Suppressor macrophage (primary cell): ENCODE measurements at regions not wholly inside any gene's neighbourhood (a gene's known extent, or its start where the extent isn't known, plus 50 kb on each side); places are given as distances from the start of the nearest gene placed in this dataset.

Source experiments
- DNase-seq, 4 experiments: peaks; one replicate each; pipeline ENCODE4 v3.0.0-alpha.2; 2020 to 2022

DNA sequence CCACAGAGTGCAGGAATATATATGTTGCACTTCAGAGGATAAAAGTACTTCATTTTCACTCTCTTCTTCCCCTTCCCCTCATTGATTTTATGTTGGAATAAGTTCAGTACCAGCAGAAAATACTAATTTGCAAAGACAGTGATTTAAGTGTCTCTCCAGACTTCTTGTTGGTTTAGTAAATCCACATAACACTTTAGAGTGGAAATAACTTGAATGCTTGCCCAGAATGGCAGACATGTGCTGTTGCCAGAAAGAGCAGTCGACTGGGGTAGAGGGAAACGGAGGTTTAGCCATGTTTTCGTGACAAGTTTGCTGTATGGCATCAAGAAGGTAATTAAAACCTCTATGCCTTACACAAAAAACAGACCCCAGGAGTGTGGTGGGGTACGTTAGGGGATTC lies 246.0 kb upstream of the CXCR4 start:
- DNase-seq = no peak

DNA sequence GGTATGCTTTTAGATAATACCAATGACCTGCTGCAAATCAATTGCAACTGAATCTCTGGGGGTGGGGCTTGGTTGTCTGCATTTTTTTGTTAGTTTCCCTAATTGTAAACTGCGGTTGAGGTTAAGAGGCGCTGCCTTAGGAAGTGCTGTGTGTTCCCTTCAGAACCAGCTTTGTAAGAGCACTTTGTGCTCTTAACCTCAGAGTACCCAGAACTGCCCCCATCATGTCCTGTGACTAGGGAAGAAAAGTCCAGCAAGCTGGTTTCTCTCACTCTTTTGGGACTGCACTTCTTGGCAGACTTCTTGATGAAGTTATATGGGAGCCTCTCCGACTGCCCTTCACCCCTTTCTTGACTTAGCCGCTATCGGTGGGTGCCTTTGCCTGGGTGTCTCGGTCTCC lies 245.5 kb upstream of the CXCR4 start:
- DNase-seq = no peak

DNA sequence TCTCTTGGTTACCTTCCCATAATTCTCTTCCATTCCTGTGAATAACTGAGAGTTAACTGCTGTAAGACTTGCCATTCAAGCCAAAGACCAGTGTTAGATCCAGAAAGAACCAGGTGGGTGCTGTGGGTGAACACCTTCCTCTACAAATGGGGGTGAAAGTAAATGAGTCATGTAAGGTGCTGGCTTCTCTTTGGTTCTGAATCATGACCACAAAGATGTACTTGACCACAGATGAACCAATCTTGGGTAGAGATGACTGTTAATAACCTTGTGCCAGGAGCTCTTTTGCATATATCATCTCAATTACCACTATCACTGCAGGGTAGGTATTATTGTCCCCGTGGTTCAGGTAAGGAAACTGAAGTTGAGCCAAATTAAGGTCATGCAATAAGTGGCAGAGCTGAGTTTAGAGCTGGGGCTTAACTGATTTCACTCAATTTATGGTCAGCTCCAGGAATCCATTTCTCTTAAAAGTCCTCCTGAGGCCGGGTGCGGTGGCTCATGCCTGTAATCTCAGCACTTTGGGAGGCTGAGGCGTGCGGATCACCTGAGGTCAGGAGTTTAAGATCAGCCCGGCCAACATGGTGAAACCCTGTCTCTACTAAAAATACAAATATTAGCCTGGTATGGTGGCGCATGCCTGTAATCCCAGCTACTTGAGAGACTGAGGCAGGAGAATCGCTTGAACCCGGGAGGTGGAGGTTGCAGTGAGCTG lies 244.9 kb upstream of the CXCR4 start:
- no peak for DNase-seq

DNA sequence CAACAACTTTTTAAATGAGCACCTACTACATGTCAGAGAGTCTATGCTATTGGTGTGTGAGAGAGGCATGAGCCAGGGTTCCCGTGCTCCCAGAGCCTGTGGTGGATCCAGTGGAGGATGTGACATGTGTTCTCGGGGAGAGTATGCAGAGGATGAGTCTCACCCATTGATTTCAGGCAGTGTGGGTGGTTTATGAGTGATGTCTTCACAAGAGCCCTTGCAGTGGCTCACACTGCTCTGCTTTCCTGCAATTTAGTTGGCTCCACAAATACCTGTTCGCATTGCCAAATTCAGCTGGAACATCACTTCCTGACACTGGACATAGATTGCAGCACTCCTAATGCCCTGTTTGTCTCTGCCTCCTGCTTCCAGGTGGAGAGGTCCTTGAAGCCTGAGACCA lies 243.6 kb upstream of the CXCR4 start:
- DNase-seq = no peak

DNA sequence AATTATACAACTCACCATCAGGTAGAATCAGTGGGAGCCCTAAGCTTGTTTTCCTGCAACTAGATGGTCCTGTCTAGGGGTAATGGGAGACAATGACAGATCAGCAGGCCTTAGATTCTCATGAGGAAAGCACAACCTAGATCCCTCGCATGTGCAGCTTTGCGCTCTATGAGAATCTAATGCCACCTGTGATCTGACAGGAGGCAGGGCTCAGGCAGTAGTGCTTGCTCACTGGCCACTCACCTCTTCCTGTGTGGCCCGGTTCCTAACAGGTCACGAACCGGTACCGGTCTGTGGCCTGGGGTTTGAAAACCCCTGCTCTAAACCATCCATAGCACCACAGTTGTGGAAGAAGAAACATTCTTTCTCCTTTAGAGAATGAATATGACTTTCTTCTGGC lies 242.8 kb upstream of the CXCR4 start:
- DNase-seq = no peak

DNA sequence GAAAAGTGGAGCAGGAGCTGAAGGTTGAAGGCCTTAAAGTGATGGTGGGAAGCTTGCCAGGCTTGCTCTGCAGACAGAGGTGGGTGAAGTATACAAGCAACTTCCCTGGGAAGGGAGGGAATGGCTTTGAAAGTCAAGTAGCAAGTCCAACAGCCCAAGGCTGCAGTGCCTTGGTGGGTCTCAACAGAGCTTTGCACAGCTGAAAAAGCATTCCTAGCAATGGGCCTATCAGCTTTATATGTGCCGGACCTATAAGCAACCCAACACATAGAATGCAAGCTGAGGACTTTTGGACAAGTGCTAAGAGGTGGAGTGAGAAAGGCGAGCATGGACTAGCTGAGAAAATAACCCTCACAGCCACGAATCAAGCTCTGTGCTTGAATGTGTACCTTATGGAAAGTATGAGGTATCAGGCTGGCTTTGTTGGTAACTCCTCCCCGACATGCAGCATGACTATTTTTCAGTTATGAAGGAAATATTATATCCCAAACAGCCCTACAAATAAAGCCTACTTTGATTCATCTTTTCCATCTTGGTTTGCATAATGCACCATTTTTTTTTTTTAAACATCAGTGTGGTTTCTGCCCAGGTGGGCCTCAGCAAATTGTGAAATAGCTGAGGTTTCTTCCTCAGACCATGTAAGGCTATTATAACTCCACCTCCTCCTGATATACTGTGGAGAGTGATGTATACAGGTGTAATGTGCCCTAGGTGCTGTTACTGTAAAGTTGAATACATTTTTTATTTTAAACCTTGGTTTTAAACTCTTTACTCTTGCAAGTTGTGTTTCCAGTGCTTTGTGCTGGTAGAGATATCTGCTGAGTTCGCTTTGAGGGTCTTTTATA lies 241.4 kb upstream of the CXCR4 start:
- DNase-seq = no peak

DNA sequence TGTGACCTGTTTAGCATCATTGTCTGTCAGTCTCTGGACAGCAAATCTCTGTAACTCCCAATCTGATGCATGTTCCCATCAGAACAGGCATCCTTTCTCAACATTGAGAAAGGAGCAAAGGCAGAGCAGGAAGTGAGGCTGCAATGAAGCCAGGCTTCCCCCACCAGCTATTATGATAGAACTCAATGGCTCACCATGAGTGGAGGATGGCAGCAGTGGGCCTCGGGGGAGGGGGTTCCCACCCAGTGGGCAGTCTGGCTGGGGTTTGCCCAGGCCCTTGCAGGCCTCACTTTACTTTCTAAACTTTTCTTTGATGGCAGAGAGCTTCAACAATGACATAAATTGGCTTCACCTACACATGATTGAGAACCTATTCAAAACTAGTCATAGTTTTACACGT lies 240.6 kb upstream of the CXCR4 start:
- DNase-seq = no peak

DNA sequence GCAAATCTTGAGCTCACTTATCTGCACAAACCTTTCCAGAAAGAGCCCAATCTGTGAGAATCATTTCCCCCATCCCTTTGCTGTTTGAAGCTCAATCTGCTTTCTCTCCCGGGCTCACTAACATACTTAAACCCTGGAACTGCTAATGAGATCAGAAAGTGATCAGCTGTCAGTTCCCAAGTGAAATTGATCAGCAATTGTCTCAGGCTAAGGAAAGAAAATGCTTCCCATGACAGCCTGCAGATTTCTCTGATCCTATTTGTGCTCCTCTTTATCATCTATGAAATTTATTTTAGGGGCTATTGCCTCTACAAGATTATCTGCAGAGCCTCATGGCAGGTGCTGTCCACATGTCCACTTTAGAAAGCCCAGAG lies 239.0 kb upstream of the CXCR4 start:
- no peak for DNase-seq

DNA sequence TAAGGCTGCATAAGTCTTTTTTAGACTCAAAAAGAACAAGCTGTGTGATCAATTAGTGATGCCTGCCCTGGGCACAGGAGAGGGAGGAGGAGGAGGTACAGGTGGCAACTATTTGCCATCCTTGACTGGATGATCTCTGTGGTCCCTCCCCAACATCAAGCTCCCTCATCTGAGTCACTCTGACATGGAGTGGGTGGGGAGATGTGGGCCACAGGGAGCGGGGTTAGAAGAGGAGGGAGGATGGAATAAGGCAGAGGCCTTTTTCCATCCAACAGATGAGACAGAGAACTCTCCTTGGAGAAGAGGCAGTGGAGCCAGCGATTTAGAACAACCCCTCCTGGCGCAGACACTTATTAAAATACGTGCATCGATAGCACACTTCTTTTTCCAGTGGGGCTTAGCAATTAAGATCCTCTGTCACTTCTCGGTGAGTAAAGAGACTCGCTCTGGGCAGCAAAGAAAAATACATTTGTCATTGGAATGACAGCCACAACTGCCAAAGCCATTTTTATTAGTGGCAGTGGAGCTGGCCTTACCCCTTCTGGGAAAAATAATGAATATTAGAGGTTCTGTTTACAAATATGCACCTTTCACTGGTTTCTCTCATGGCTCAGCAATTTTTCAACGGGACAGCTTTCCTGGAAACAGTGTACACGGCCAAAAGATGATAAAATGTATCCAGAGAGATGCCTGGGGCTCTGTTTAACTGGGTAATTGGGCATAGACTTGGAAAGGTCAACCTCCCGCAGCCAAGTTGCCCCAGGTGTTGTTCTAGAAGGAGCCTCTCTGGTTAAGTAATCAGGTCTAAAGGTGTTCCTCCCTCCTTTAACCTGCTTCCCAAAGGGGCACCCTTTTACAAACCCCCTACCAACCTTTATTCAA lies 238.4 kb upstream of the CXCR4 start:
- no peak for DNase-seq

DNA sequence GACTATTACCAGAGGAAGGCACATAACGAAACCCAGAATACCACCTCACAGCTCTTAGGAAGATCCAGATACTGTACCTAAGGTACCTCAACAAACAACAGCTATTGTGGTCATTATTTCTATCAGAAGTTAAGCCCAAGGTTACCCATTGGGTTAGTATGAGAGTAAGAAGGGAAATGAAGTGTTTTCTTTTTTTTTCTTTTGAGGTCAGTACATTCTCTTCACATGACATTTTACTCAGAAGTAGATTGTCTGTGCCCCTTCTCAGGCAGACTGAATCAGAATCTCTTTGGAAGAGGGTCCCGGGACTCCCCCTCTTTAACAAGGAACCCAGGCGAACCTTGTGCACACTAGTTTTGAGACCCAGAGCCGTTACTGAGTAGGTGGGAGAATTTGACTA lies 233.7 kb upstream of the CXCR4 start:
- DNase-seq = no peak

DNA sequence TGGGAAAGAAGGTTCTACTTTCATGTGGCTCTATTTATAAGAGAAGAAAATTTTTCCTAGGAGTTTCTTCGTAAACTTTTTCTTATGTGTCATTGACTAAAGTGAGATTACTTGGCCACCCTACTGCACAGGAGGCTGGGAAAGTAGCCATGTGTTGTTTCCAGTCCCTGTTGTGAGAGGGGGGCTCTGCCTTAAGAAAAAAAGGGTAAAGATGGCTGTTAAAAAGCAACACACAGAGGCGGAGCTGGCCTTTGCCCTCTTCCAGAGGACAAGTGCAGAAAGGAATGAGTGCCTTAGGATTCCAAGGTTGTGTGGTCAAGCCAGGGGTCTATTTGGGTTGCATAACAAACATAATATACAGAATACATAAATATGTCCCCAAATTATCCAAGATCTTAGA lies 230.0 kb upstream of the CXCR4 start:
- no peak for DNase-seq

DNA sequence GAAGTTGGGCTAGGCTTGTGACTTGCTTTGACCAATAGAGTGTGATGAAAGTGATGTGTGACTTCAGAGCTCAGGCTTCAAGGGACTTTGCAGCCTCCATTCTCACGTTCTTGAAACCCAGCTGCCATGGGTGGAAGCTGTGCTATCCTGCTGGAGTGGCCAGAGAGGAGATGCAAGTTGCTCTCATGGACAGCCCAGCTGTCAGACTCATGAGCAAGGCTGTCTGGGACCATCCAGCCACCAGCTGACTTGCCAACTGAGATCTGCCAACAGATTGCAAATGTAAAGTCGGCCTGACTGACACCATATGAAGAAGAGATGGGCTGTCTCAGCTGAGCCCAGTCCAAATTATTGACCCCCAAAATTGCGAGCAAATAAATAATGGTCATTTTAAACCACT lies 226.4 kb upstream of the CXCR4 start:
- no peak for DNase-seq

DNA sequence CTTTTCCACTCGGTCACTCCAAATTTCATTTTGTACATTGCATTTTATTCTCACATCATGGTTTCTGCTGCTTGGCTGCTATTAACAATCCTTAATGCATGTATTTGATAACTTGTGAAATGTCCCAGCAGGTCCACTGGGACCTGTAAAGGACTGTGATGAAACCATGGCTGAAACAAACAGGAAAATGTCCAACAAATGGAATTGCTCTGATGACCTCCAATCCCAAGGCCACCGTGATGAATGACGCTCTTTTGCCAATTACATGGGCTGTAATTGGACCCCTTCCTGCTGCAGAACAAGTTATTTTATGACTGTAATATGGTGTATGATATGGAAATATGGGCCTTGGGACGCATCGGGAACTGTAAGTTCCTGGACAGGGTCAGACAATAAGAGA lies 224.2 kb upstream of the CXCR4 start:
- no peak for DNase-seq

DNA sequence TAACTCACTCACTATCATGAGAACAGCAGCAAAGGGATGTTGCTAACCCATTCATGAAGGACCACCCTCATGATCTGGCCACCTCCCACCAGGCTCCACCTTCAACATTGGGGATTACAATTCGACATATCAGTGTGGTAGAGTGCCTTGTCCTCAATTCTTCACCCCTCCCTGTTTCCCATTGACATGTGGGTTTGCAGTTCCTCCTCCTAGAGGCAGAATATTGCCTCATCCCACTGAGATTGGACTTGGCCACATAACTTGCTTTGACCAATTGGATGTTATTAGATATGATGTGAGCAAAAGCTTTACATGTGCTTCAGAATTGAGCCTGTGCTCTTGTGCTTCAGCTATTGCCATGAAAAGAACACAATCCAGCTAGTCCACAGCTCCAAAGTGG lies 217.0 kb upstream of the CXCR4 start:
- DNase-seq = peak; percentile 25 to 67 (median 59)

DNA sequence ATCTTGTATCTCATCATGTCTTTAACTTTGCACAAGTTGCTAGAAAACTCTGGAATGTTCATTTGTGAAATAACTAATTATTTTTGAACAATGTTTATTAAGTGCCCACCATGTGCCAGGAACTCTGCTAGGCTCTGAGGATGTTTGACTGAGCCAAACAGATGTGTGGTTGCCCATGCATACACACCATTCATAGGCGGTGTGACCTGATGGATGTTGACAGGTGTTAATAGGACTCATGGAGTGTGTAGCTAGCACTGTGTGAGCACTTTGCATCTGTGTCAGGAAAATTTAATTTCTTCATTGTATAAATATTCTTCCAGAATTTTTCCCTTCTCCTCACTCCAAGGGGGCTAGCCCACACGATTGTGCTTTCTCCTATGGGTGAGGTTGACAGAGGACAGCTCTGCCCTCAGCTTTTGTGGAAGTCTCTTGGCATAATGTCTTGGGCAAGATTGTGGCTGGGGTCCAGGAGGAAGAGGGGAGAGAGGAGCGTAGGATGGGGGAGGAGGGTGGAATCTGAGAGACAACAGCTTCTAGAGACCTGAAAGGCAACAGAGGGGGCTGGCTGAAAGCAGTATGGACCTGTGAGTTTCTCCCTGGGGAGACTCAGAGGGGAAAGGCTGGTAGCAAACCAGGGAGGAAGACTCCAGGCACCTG lies 214.6 kb upstream of the CXCR4 start:
- peak in 3 of 4 experiments; percentile 36 to 50 (median 36) for DNase-seq

DNA sequence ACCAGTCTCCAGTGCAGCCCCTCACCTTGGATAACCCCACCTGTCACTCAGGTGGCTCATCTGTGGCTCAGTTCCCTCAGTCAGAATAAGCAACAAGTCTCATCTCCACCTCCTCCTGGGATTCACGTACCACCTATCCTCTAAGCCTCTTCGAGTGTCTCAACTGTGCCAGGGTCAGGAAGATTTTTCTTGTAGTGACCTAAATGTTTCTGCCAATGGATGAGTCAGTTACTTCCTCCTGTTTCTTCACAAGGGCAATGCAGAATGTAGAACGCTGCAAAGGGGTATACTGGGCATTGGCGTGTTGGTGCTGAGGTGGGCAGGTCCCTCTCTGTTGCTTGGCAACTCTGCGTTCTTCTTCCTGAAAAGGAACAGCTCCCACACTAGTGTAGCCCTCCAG lies 213.3 kb upstream of the CXCR4 start:
- DNase-seq = peak; percentile 31 to 66 (median 54)

DNA sequence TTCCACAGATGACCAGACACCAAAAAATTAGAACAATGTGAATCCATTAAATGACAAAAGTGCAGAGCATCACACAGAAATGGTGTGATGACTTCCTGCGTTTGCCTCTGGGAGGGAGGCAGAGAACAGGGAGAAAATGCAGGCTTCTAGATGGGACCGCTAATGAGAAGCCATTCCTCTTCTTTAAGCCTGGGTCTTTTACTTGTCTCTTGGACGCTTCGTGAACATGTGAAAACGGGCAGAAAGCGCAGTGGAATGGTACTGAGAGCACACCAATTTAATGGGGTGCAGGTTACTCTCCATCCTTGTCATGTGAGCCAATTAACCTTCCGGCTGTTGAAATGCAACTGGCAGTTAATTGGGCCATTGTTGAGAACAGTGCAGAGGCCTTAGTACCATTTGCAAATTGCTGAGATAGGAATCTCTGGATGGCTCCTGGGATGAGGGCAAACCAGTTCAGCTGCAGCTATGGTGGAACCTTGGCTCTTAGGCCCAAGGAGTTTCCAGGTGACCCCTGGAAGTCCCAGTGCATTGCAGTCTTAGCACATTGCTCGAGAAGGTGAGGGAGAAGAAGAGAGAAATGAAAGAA lies 210.4 kb upstream of the CXCR4 start:
- DNase-seq = no peak

DNA sequence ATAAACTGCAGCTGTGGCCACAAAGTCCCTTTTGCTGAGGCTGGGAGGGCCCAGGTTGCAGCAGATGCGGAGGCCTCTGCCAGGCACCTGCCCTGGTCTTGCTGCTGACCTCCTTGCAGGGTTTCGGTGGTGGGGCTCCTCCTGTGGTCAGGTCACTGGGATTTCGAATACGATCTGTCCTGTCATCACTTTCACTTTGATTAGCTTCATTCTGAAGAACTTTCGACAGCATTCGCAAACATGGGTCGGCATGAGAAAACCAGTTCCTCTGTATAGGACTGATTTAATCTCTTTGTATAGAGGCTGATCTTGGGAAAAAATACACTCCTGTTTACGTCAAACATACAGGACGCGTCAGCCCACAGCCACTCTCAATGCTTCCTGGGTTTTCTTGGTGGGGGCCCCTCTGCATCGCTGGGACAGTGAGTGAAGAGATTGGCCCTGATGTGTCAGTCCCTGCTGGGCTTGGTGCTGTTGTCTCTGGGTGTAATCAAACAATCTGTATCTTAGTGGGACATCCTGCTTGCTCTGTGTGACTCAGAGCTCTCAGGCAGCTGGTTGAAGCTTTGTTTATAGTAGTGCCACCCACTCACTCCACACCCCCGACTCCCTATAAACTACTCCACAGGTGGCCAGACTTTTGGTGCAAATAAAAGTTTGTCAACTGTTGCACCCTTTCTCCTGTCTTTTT lies 209.4 kb upstream of the CXCR4 start:
- peak; percentile 25 to 59 (median 42) for DNase-seq

DNA sequence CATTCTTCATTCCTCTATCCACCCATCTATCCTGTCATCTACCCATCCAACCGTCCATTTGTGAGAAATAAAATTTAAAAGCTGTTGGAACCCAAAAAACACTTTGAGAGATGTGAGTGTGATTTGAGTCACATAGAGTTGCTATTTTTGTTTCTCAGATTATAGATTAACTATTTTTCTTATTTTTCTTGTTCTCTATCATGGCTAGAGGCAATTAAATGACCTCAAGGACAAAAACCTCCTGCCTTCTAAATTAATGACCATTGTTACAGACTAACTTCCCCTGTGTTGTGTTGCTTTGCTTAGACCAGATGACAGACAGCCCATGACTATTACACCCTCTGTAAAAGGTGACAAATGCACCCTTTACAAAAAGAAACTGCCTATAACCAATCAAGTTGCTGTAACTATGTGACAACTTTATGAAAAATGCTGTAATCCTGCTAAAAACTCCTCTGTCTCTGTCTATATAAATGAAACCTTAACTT lies 207.9 kb upstream of the CXCR4 start:
- DNase-seq = peak; percentile 33 to 84 (median 49)

DNA sequence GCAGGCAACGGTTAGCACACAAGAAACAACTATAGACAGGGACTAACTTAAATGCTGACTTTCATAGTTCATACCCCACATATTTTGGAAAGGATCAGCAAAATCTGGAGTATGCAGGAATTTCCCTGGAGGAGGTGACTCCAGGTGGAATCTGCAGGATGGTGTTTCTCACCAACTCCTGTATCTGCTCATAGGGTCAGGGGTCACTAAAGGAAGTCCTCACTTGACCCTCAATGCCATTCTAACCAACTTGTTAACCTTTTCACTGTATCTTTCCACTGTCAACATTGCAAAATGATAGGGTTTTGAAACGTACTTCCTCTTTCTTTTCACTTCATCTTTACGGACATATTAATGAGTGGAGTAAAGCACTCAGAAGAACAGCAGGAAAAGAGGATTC lies 207.0 kb upstream of the CXCR4 start:
- DNase-seq = peak; percentile 36 to 87 (median 62)

DNA sequence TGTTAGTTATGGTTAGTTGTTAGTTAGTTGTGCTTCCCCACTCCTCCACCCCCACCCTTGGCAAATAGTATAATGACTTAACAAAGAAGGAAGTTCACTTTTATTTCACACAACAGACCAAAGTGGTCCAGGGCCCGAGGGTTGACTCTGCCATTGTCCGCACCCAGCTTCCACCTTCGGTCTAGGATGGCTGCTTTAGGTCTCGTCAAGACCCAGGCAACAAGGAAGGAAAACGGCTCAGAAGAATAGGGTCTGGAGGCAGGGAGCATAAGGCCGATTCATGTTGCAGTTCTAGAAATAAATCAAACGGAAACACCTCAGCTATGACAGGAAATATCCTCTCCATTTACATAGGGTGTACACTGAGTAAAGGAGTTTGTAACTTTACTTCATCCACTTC lies 206.0 kb upstream of the CXCR4 start:
- no peak for DNase-seq

DNA sequence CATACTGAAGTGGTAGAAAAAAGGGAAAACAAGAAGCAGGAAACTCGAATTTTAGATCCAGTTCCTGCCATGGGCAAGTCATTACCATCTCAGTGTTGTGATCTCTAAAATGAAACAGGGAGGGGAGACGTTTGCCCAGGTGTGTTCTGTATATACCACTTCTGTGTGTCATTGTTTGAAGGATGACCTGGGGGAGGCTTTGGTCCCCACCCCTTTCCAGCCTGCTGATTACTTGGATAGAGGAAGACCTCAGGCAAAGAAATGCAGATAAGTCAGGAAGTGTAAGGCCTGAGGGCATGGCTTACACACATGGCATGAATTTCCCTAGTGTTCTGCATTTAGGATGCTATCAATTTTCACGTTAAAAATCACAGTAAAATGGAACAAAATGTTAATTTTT lies 205.2 kb upstream of the CXCR4 start:
- no peak for DNase-seq
